B cell (primary cell): ENCODE measurements at regions not wholly inside any gene's neighbourhood (a gene's known extent, or its start where the extent isn't known, plus 50 kb on each side); places are given as distances from the start of the nearest gene placed in this dataset.

Experiments
- ATAC-seq: fragments of 200-7000 bp; cut with Tn5 transposase; one replicate; pipeline ENCODE4 v1.10.0; 2021; ENCODE audit warnings: low read depth, mild to moderate bottlenecking, moderate number of reproducible peaks, moderate library complexity
- CTCF ChIA-PET: fragments of 350-600 bp; sonication (Branson Sonifier 250); formaldehyde crosslinking; loops from one replicate; lab custom pipeline; 2021; ENCODE audit warnings: antibody characterized with exemption, inconsistent platforms; lab: Charles Lee
- POLR2A ChIA-PET: fragments of 350-600 bp; sonication (Branson Sonifier 250); formaldehyde crosslinking; loops from one replicate; lab custom pipeline; 2021; ENCODE audit warnings: antibody characterized with exemption; lab: Charles Lee
- DNase-seq: peaks from one replicate; pipeline ENCODE4 v3.0.0; 2013
- H2AFZ ChIP-seq: 2 replicates; pipeline ENCODE4 v1.6.1; 2012; ENCODE audit warnings: mild to moderate bottlenecking, low read depth, low read length; ENCODE audit not compliant: insufficient read depth, poor library complexity, severe bottlenecking
- H3K27ac ChIP-seq, 2 donors: 1 replicate in 1 of 2; 2 replicates in 1 of 2; pipeline ENCODE4 v1.5.1; 2012 to 2013; ENCODE audit warnings: low read length in 2 of 2, mild to moderate bottlenecking in 2 of 2, moderate library complexity in 1 of 2
- H3K27me3 ChIP-seq, 4 experiments: fragments of 200-600 bp in 1 of 4; sonication (generic) in 1 of 4; replicated peaks in 1 of 4; 1 replicate in 2 of 4; 2 replicates in 2 of 4; pipeline versions ENCODE4 v1.6.1 to v1.7.0; 2013 to 2016; ENCODE audit warnings: low read length in 3 of 4, mild to moderate bottlenecking in 2 of 4, mixed read lengths in 1 of 4, moderate library complexity in 1 of 4; ENCODE audit not compliant: insufficient read depth in 4 of 4, control insufficient read depth in 3 of 4; ENCODE audit errors: control extremely low read depth in 1 of 4
- H3K36me3 ChIP-seq, 2 experiments: replicated peaks in 1 of 2; 1 replicate in 1 of 2; 2 replicates in 1 of 2; pipeline versions ENCODE4 v1.6.1 to v1.7.1; 2013; ENCODE audit warnings: low read length in 1 of 2; ENCODE audit not compliant: insufficient read depth in 2 of 2, control insufficient read depth in 1 of 2; ENCODE audit errors: control extremely low read depth in 1 of 2, extremely low read depth in 1 of 2
- H3K4me1 ChIP-seq, 2 donors: fragments of 200-600 bp in 1 of 2; sonication (generic) in 1 of 2; 1 replicate in 1 of 2; 2 replicates in 1 of 2; pipeline versions ENCODE4 v1.5.1 to v1.6.1; 2013 to 2017; ENCODE audit warnings: low read length in 2 of 2; ENCODE audit not compliant: control insufficient read depth in 2 of 2, insufficient read depth in 2 of 2
- H3K4me2 ChIP-seq: replicated peaks from 2 replicates; pipeline ENCODE3; 2012; ENCODE audit warnings: mild to moderate bottlenecking, low read depth, low read length; ENCODE audit not compliant: poor library complexity, severe bottlenecking
- H3K4me3 ChIP-seq, 5 experiments: fragments of 200-600 bp in 1 of 5; sonication (generic) in 1 of 5; 1 replicate in 3 of 5; 2 replicates in 2 of 5; pipeline versions ENCODE4 v1.5.1 to v1.7.0; 2011 to 2016; ENCODE audit warnings: low read length in 4 of 5, mild to moderate bottlenecking in 4 of 5, low read depth in 2 of 5, control low read depth in 1 of 5, moderate library complexity in 1 of 5; ENCODE audit not compliant: insufficient read depth in 1 of 5; ENCODE audit errors: control extremely low read depth in 1 of 5, extremely low read depth in 1 of 5
- H3K79me2 ChIP-seq: fragments of 200-600 bp; sonication (generic); one replicate; pipeline ENCODE4 v1.6.0; 2016; ENCODE audit warnings: low read length; ENCODE audit not compliant: control insufficient read depth, insufficient read depth
- H3K9ac ChIP-seq: fragments of 200-600 bp; sonication (generic); 2 replicates; pipeline ENCODE4 v1.6.1; 2017; ENCODE audit warnings: mild to moderate bottlenecking, low read length, moderate library complexity
- H3K9me3 ChIP-seq, 3 donors: one replicate each; pipeline versions ENCODE4 v1.6.1 to v1.7.1; 2013; ENCODE audit warnings: low read length in 2 of 3; ENCODE audit not compliant: control insufficient read depth in 2 of 3, insufficient read depth in 1 of 3; ENCODE audit errors: control extremely low read depth in 1 of 3
- H4K20me1 ChIP-seq: 2 replicates; pipeline ENCODE4 v1.6.0; 2012; ENCODE audit warnings: mild to moderate bottlenecking, low read length; ENCODE audit not compliant: insufficient read depth, control insufficient read depth, poor library complexity, severe bottlenecking
- H3K27ac Mint-ChIP-seq: one replicate; pipeline ENCODE4 v1.8.0; 2021; ENCODE audit warnings: mixed read lengths
- H3K27me3 Mint-ChIP-seq: one replicate; pipeline ENCODE4 v1.8.0; 2021; ENCODE audit warnings: mixed read lengths
- H3K4me1 Mint-ChIP-seq: one replicate; pipeline ENCODE4 v1.8.0; 2021; ENCODE audit warnings: mixed read lengths
- H3K4me3 Mint-ChIP-seq: one replicate; pipeline ENCODE4 v1.8.0; 2021; ENCODE audit warnings: mixed read lengths
- H3K9me3 Mint-ChIP-seq: one replicate; pipeline ENCODE4 v1.8.0; 2022; ENCODE audit warnings: mixed read lengths; ENCODE audit not compliant: insufficient read depth
- CTCF ChIP-seq: fragments of 200-600 bp; IDR thresholded peaks from one replicate; pipeline ENCODE4 v1.8.0; 2022; ENCODE audit warnings: antibody characterized with exemption, mild to moderate bottlenecking
- EZH2 ChIP-seq: IDR thresholded peaks from 2 replicates; pipeline ENCODE4 v1.6.1; 2012; ENCODE audit warnings: borderline replicate concordance, low read depth, mild to moderate bottlenecking, moderate library complexity, low read length; ENCODE audit not compliant: insufficient read depth, poor library complexity, severe bottlenecking
- WGBS: methylation state at CpG from one replicate; pipeline ENCODE4 v1.1.5; 2013; ENCODE audit warnings: missing lambda C conversion rate; ENCODE audit not compliant: insufficient coverage; 5-methylcytosine and 5-hydroxymethylcytosine counted together
- intact Hi-C: fragments of 100-400 bp; cut with micrococcal nuclease; formaldehyde crosslinking; loops from one replicate; pipeline ENCODE4 v1.10.0; 2022

DNA sequence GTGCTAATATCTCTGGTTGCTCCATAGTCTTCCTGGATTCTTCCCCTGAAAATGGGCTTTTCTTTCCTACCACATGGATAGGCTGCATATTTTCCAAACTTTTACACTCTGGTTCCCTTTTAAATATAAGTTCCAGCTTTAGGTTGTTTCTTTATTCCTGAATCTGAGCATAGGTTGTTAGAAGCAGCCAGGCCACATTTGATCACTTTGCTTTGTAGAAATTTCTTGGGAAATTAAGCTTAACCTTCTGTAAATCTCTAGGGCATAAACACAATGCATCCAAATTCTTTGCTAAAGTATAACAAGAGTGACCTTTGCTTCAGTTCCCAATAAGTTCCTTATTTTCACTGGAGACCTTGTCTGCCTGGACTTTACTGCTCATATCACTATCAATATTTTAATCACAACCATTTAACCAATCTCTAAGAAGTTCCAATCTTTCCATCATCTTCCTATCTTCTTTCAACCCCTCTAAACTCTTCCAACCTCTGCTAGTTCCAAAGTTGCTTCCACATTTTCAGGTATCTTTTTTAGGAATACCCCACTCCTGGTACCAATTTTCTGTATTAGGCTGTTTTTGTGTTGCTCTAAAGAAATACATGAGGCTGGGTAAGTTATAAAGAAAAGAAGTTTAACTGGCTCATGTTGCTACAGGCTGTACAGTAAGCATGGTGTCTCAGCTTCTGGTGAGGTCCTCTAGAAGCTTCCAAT lies 389.6 kb upstream of the HS6ST1 start:
- Mint-ChIP-seq H3K27me3 (peaks cover 7% of the 10 kb centered on the region), H3K9me3 (peaks cover 9% of the 10 kb centered on the region), H3K4me1 (peaks cover 6% of the 10 kb centered on the region), H3K4me3 (no peak overlapping the region), H3K27ac (no peak overlapping the region)
- H3K9ac ChIP-seq = no peak overlapping the region
- TF ChIP-seq CTCF (no peak), EZH2 (no peak)
- no peaks in the 10 kb centered on the region for H3K36me3 ChIP-seq
- H3K27me3 ChIP-seq = no peaks in the 10 kb centered on the region
- DNase-seq (no peak), ATAC-seq (no peak)
- no peak overlapping the region for H3K27ac ChIP-seq
- no peak overlapping the region for H2AFZ ChIP-seq
- no peaks in the 10 kb centered on the region for H4K20me1 ChIP-seq
- no peaks in the 10 kb centered on the region for H3K79me2 ChIP-seq
- POLR2A ChIA-PET = no interaction called here
- H3K9me3 ChIP-seq = peaks cover 7 to 32% (median 25%) of the 10 kb centered on the region in 3 donors
- peaks cover 0 to 2% of the 10 kb centered on the region in 2 donors for H3K4me1 ChIP-seq
- no peak overlapping the region for H3K4me3 ChIP-seq
- CTCF ChIA-PET = no interaction called here
- no peak overlapping the region for H3K4me2 ChIP-seq
- intact Hi-C loops = no loop called here

DNA sequence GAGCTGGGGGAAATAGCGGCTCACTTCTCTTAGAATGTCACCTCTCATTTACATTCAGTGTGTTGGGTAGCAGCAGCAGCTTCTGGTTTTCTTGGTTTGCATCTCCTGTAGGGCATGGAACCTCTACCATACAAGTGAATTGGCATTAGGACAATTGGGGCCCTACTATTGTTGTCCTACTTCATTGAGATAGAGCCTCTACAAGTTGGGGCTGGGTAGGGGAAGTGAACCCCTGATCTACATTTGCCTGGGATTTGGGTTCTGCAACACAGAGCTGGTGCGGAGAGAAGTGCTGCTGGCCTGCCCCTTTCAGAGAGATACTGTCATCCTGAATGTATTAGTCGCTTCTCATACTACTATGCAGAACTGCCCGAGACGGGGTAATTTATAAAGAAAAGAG lies 391.6 kb upstream of the HS6ST1 start:
- no peaks in the 10 kb centered on the region for H3K36me3 ChIP-seq
- CTCF ChIA-PET = no interaction called here
- POLR2A ChIA-PET = no interaction called here
- no peak overlapping the region for H3K27ac ChIP-seq
- intact Hi-C loops = no loop called here
- no CpG with 5 or more reads among the region's 5 CpGs for WGBS
- DNase-seq (no peak), ATAC-seq (no peak)
- no peaks in the 10 kb centered on the region for H4K20me1 ChIP-seq
- peaks cover 0 to 7% (median 2%) of the 10 kb centered on the region in 4 experiments for H3K27me3 ChIP-seq
- no peak overlapping the region for H3K4me2 ChIP-seq
- H3K27me3 Mint-ChIP-seq = peaks cover 12% of the 10 kb centered on the region
- H3K9me3 ChIP-seq = peaks cover 7 to 30% (median 20%) of the 10 kb centered on the region in 3 donors
- no peak overlapping the region for H2AFZ ChIP-seq
- no peak overlapping the region for H3K9ac ChIP-seq
- H3K79me2 ChIP-seq = no peaks in the 10 kb centered on the region
- no peak overlapping the region for H3K4me3 ChIP-seq
- peaks cover 0 to 5% of the 10 kb centered on the region in 2 donors for H3K4me1 ChIP-seq
- TF ChIP-seq EZH2 (no peak), CTCF (no peak)
- H3K4me3 Mint-ChIP-seq = no peak overlapping the region
- H3K27ac Mint-ChIP-seq = no peak overlapping the region
- H3K9me3 Mint-ChIP-seq = peaks cover 9% of the 10 kb centered on the region
- H3K4me1 Mint-ChIP-seq = peaks cover 8% of the 10 kb centered on the region
